ENCODE measurements at regions not wholly inside any gene's neighbourhood (a gene's known extent, or its start where the extent isn't known, plus 50 kb on each side); places are given as distances from the start of the nearest gene placed in this dataset.

GRCh38 chr4:138864961-138865720, 150.4 kb upstream of the NOCT start:
- TF ChIP-seq REST (IDR thresholded peaks at IDR 0.05; ENCODE audit: low read depth) (no peak), EP300 (IDR thresholded peaks at IDR 0.05; ENCODE audit: borderline replicate concordance) (no peak), FOXM1 (IDR thresholded peaks at IDR 0.05; ENCODE audit: borderline replicate concordance, low read depth) (no peak), MAX (IDR thresholded peaks at IDR 0.05) (no peak), YY1 (IDR thresholded peaks at IDR 0.05; ENCODE audit: low read depth) (no peak), TAF1 (IDR thresholded peaks at IDR 0.05; ENCODE audit: low read depth) (no peak), TCF12 (IDR thresholded peaks at IDR 0.05; ENCODE audit: low read depth) (no peak), CREB1 (IDR thresholded peaks at IDR 0.05; ENCODE audit: low read depth) (no peak), CEBPB (IDR thresholded peaks at IDR 0.05) (no peak), RAD21 (IDR thresholded peaks at IDR 0.05; ENCODE audit: low read depth) (no peak), EGR1 (IDR thresholded peaks at IDR 0.05) (no peak), TEAD4 (IDR thresholded peaks at IDR 0.05) (no peak), NFIC (IDR thresholded peaks at IDR 0.05) (no peak)

All from Ishikawa (cell line).